CD4-positive, alpha-beta memory T cell (primary cell): ENCODE measurements at regions not wholly inside any gene's neighbourhood (a gene's known extent, or its start where the extent isn't known, plus 50 kb on each side); places are given as distances from the start of the nearest gene placed in this dataset.

Experiments
- CTCF ChIA-PET: fragments of 350-600 bp; sonication (Branson Sonifier 250); formaldehyde crosslinking; loops from one replicate; lab custom pipeline; 2021; ENCODE audit warnings: inconsistent platforms; ENCODE audit not compliant: partially characterized antibody; lab: Charles Lee
- POLR2A ChIA-PET: fragments of 350-600 bp; sonication (Branson Sonifier 250); formaldehyde crosslinking; loops from one replicate; lab custom pipeline; 2021; ENCODE audit not compliant: partially characterized antibody; lab: Charles Lee
- DNase-seq, 5 donors: peaks; one replicate each; pipeline versions ENCODE4 v3.0.0 to v3.0.0-alpha.2; 2020 to 2022; ENCODE audit warnings: mixed read lengths in 1 of 5
- H3K27ac ChIP-seq: one replicate; pipeline ENCODE4 v1.7.0; 2013; ENCODE audit warnings: low read depth, low read length
- H3K27me3 ChIP-seq: 2 replicates; pipeline ENCODE4 v1.7.0; 2013; ENCODE audit warnings: mild to moderate bottlenecking, low read length, moderate library complexity; ENCODE audit not compliant: insufficient read depth
- H3K36me3 ChIP-seq: 2 replicates; pipeline ENCODE4 v1.7.0; 2013; ENCODE audit warnings: mild to moderate bottlenecking, low read length, moderate library complexity; ENCODE audit not compliant: insufficient read depth
- H3K4me1 ChIP-seq: 2 replicates; pipeline ENCODE4 v1.7.0; 2013; ENCODE audit warnings: mild to moderate bottlenecking, low read length, moderate library complexity; ENCODE audit not compliant: insufficient read depth
- H3K4me3 ChIP-seq, 2 donors: one replicate each; pipeline ENCODE4 v1.7.0; 2013; ENCODE audit warnings: low read length in 2 of 2, mild to moderate bottlenecking in 1 of 2
- H3K9me3 ChIP-seq, 2 donors: one replicate each; pipeline ENCODE4 v1.7.0; 2013; ENCODE audit warnings: low read length in 2 of 2, control low read depth in 1 of 2; ENCODE audit not compliant: control insufficient read depth in 1 of 2
- H3K27ac Mint-ChIP-seq, 7 donors: one replicate each; pipeline ENCODE4 v1.8.0; 2020 to 2021; ENCODE audit warnings: mixed read lengths in 7 of 7, mild to moderate bottlenecking in 6 of 7, inconsistent platforms in 3 of 7, moderate library complexity in 3 of 7
- H3K27me3 Mint-ChIP-seq, 2 donors: one replicate each; pipeline ENCODE4 v1.8.0; 2020 to 2021; ENCODE audit warnings: mixed read lengths in 2 of 2
- H3K36me3 Mint-ChIP-seq, 2 donors: one replicate each; pipeline ENCODE4 v1.8.0; 2020 to 2021; ENCODE audit warnings: mixed read lengths in 2 of 2, inconsistent platforms in 1 of 2, mild to moderate bottlenecking in 1 of 2
- H3K4me1 Mint-ChIP-seq, 4 donors: one replicate each; pipeline ENCODE4 v1.8.0; 2020 to 2021; ENCODE audit warnings: mixed read lengths in 4 of 4, mild to moderate bottlenecking in 1 of 4
- H3K4me3 Mint-ChIP-seq, 8 donors: one replicate each; pipeline ENCODE4 v1.8.0; 2020 to 2021; ENCODE audit warnings: mixed read lengths in 8 of 8, mild to moderate bottlenecking in 7 of 8, moderate library complexity in 6 of 8, inconsistent platforms in 3 of 8
- H3K9me3 Mint-ChIP-seq, 8 donors: one replicate each; pipeline ENCODE4 v1.8.0; 2020 to 2021; ENCODE audit warnings: mixed read lengths in 8 of 8, mild to moderate bottlenecking in 5 of 8, inconsistent platforms in 3 of 8, moderate library complexity in 1 of 8
- intact Hi-C: fragments of 100-400 bp; cut with micrococcal nuclease; formaldehyde crosslinking; loops from one replicate; pipeline ENCODE4 v1.15.1; 2023

DNA sequence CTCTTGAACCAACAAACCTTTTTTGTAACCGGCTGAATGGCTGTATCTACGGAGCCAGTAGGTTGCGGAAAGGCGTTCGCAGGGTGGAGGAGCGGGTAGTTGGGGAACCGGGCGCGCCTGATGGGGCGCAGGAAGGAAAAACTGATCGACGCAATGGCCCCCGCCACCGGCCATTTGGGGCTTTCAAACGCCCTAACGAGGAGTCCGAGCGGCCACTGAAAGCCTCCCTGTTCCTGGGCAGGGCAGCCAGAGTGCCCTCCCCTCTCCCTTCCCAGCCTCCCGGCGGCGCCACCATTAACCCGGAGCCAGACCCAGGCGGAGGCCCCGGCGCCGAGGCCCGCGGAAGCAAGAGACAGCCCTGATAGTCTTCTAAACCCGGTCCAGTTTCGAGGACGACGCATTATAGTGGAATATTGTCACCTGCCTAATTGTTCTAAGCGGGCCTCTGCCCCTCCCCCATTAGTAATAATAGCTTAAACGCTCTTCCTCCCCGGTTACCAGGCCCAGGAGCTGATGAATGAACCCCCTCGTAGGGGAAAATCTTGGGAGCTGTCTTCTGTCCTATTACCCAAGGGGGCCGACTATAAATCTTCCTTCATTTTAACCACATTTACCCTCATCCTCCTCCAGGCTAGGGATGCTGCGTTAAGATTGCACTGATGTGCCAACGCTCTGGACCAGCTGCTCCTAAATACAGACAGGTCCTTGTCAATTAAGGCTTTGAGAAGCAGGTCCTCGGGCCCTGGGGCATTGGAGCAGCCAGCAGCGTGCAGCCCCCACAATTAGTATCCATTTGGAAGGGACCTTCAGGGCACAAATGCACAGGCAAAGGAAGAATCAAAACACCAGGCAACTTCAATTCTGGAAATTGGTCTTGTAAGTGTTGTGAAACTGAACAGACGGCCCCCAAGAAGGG, 61.6 kb upstream of the TMEM33 start:
- Mint-ChIP-seq H3K4me3 (peak overlapping the region in 1 of 8 donors; percentile 42), H3K36me3 (no peaks in the 10 kb centered on the region), H3K9me3 (peaks cover 0 to 4% (median under 1%) of the 10 kb centered on the region in 8 donors), H3K27ac (no peak overlapping the region), H3K4me1 (peaks cover 2 to 11% (median 6%) of the 10 kb centered on the region in 4 donors), H3K27me3 (peaks cover 65 to 74% of the 10 kb centered on the region in 2 donors)
- no peaks in the 10 kb centered on the region for H3K9me3 ChIP-seq
- H3K4me3 ChIP-seq: no peak overlapping the region
- H3K36me3 ChIP-seq: no peaks in the 10 kb centered on the region
- intact Hi-C loops: no loop called here
- peaks cover 7% of the 10 kb centered on the region for H3K27me3 ChIP-seq
- no peak overlapping the region for H3K27ac ChIP-seq
- ChIA-PET POLR2A (no interaction called here), CTCF (interaction anchor here (0.9 to 1.0 kb wide), 3 partner anchors 9 to 14 kb away, joined by 3 to 4 read pairs (median 4); no protein-coding TSS in a partner anchor)
- DNase-seq: no peak
- H3K4me1 ChIP-seq: no peaks in the 10 kb centered on the region

DNA sequence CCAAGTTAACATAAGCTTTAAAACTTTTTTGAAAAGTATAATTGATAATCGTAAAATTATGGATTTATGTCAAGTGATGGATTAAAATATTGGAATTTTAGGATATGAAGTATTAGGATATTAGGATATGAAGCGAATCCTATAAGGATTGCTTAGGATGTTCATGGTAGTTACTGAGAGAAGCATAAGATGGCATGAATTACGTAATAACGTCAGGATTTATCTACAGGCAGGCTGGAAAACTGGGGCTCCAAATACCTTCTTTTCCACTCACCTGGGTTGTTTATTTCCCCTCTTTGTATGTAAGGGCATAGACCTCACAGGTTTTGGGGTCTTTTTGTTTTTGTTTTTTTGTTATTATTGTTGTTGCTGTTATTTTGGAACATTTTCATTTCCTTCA, 65.2 kb upstream of the TMEM33 start:
- CTCF ChIA-PET: interaction anchor here (0.9 to 1.2 kb wide), 2 partner anchors 9 to 13 kb away, joined by 3 read pairs; no protein-coding TSS in a partner anchor
- Histone ChIP-seq H3K27me3 (peaks cover 15% of the 10 kb centered on the region), H3K9me3 (no peaks in the 10 kb centered on the region), H3K4me3 (no peak overlapping the region), H3K27ac (no peak overlapping the region), H3K4me1 (peaks cover 9% of the 10 kb centered on the region), H3K36me3 (no peaks in the 10 kb centered on the region)
- Mint-ChIP-seq H3K27ac (no peak overlapping the region), H3K27me3 (peaks cover 57 to 70% of the 10 kb centered on the region in 2 donors), H3K9me3 (peaks cover 0 to 7% (median 2%) of the 10 kb centered on the region in 8 donors), H3K4me1 (peaks cover 9 to 25% (median 16%) of the 10 kb centered on the region in 4 donors), H3K4me3 (no peak overlapping the region), H3K36me3 (no peaks in the 10 kb centered on the region)
- intact Hi-C loops: no loop called here
- DNase-seq: no peak
- POLR2A ChIA-PET: no interaction called here

DNA sequence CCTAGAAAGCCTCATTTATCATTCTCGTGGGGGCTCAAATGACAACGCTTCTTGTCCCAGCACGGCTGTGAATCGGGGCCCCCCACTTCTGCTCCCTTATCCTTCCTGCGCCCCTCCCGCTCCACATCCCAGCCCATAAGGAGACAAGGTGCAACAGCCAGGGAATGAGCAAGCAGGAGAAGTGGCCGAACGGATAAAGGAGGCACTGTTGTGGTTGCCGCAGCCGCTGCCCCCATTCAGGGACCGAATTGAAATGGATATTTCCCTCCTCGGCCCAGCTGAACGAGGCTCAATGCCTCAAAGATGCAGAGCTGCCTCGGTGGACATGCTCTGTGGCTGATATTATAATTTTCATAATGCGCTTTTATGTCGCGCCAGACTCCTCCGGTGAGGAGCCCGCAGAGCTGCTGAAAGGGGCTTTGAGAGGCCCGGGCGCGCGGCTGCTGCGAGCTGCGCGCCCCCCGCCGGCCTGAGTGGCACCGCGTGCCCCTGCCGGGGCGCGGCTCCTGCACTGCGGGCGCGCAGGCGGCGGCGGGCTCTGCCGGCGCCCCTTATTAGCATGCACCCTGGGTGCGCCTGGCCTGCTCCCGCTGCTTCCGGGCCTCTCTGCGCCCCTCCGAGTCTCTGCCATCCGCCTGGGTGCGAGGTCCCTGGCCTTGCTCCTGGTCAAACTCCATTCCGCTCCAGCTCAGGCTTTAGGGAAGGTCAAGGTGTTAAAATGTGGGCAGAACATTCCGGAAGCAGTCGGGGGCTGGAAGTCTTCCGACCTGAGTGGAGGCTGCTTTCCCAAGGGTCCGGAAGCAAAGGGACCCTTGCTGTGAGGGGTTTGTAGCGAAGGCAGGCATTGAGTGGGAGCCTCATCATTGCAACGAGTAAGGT, 68.2 kb upstream of the TMEM33 start:
- Histone ChIP-seq H3K4me3 (no peak overlapping the region), H3K4me1 (peaks cover 9% of the 10 kb centered on the region), H3K9me3 (no peaks in the 10 kb centered on the region), H3K27me3 (peaks cover 19% of the 10 kb centered on the region), H3K27ac (no peak overlapping the region), H3K36me3 (no peaks in the 10 kb centered on the region)
- DNase-seq: no peak
- peaks cover 54 to 55% of the 10 kb centered on the region in 2 donors for H3K27me3 Mint-ChIP-seq
- H3K36me3 Mint-ChIP-seq: no peaks in the 10 kb centered on the region
- no peak overlapping the region for H3K27ac Mint-ChIP-seq
- peaks cover 10 to 23% (median 14%) of the 10 kb centered on the region in 4 donors for H3K4me1 Mint-ChIP-seq
- H3K9me3 Mint-ChIP-seq: peaks cover 0 to 14% (median 2%) of the 10 kb centered on the region in 8 donors
- H3K4me3 Mint-ChIP-seq: peak overlapping the region in 5 of 8 donors; percentile 8 to 63 (median 38)
- ChIA-PET CTCF (no interaction called here), POLR2A (no interaction called here)
- intact Hi-C loops: no loop called here

DNA sequence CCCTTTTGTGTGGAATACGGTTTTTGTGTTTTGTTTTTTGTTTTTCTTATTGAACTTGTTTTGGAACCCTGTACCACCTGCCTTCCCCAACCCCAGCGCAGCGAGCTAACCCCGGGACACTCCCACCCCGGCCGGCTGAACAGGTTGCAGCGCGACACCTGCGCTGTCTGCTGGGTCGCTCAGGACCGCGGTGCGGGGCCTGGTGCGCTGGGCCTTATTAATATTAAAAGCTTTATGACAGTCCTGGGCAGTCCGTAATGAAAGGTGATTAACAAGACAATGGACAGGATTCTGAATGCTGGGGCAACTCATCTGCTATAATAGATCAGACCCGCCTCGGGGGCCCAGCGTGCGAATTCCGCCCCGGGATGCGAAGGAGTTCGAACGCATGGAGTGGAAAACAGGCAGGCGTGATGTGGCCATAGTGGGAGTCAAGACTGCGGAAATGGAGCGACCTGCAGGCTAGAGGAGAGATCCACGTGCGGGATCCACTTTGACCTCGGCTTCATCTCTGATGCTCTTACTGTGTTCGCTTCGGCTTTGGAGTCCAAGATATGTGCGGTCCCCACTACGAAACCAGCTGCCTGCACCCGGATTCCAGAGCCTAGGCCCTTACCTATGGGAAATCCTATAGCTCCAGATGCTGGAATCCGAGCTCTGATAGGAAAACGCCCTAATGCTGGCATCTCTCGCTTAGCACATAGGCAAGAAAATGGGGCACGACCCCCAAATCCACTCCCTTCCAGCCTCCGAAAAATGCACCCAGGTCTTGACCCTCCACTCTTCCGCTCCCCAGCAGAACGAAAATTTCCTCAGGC, 69.0 kb upstream of the TMEM33 start:
- ChIA-PET POLR2A (no interaction called here), CTCF (no interaction called here)
- no peak for DNase-seq
- Histone ChIP-seq H3K4me1 (peaks cover 9% of the 10 kb centered on the region), H3K36me3 (no peaks in the 10 kb centered on the region), H3K27ac (no peak overlapping the region), H3K4me3 (no peak overlapping the region), H3K27me3 (peaks cover 19% of the 10 kb centered on the region), H3K9me3 (no peaks in the 10 kb centered on the region)
- Mint-ChIP-seq H3K4me1 (peaks cover 10 to 23% (median 14%) of the 10 kb centered on the region in 4 donors), H3K27ac (no peak overlapping the region), H3K9me3 (peaks cover 0 to 12% (median 2%) of the 10 kb centered on the region in 8 donors), H3K36me3 (no peaks in the 10 kb centered on the region), H3K27me3 (peaks cover 53% of the 10 kb centered on the region in 2 donors), H3K4me3 (peak overlapping the region in 6 of 8 donors; percentile 21 to 67 (median 34))
- intact Hi-C loops: no loop called here

DNA sequence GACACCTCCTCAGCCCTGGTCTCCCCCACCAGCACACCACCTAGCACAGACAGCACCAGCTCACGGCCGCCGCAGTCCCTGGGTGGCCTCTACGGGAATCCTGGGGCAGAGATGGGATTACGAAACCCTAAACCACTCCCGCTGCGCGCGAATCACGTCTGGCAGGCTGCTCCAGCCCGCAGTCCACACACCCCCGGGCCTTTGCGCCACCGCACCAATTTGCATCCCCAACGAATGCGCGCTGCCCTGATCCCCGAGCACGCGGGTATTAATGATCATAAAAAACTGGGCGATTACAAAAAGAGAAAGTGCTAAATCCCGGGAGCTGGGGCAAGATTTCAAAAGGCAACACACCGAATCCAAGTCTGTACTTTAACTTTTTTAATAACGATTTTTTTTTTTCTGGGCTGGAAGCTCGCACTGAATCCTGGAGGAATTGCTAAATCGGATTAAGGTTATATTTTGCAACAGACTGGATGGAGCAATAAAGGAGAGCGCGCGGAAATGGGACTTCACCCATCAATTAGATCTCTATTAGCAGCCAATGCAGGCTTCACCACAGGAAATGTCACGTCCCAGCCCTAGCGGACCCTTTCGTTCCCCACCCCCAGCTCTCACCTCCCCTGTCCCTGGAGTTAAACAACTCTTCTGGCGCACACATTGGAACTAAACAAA, 69.8 kb upstream of the TMEM33 start:
- Histone ChIP-seq H3K27me3 (peaks cover 19% of the 10 kb centered on the region), H3K27ac (no peak overlapping the region), H3K9me3 (no peaks in the 10 kb centered on the region), H3K4me1 (peaks cover 9% of the 10 kb centered on the region), H3K36me3 (no peaks in the 10 kb centered on the region), H3K4me3 (no peak overlapping the region)
- no peaks in the 10 kb centered on the region for H3K36me3 Mint-ChIP-seq
- intact Hi-C loops: no loop called here
- H3K27ac Mint-ChIP-seq: no peak overlapping the region
- H3K4me1 Mint-ChIP-seq: peaks cover 10 to 23% (median 14%) of the 10 kb centered on the region in 4 donors
- ChIA-PET CTCF (no interaction called here), POLR2A (no interaction called here)
- peaks cover 0 to 12% (median 2%) of the 10 kb centered on the region in 8 donors for H3K9me3 Mint-ChIP-seq
- H3K27me3 Mint-ChIP-seq: peaks cover 49% of the 10 kb centered on the region in 2 donors
- DNase-seq: no peak
- H3K4me3 Mint-ChIP-seq: peak overlapping the region in 5 of 8 donors; percentile 21 to 67 (median 22)

DNA sequence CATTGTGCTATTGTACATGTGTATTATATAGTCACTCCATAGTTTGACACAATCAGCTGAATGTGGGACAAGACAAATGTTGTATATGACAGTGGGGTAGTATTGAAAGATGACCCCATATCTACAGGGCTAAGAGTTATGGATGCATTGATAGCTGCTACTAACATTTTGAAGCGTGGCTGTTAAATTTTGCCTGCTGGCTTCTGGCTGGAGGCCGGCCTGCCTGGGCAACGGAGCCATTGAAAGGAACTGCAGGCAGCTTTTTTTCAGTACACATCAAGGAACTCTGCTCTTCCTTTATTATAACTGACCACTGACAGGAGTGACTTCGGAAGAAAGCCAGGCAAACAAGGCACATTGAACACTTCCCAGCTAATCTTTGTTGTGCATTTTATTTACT, 76.1 kb upstream of the TMEM33 start:
- no peak for DNase-seq
- CTCF ChIA-PET: interaction anchor here (1.0 kb wide), 1 partner anchor 28 kb away, joined by 3 read pairs; no protein-coding TSS in a partner anchor
- H3K4me3 Mint-ChIP-seq: no peak overlapping the region
- Histone ChIP-seq H3K27ac (no peak overlapping the region), H3K27me3 (no peaks in the 10 kb centered on the region), H3K9me3 (no peaks in the 10 kb centered on the region), H3K4me1 (no peaks in the 10 kb centered on the region), H3K4me3 (no peak overlapping the region), H3K36me3 (no peaks in the 10 kb centered on the region)
- no peaks in the 10 kb centered on the region for H3K36me3 Mint-ChIP-seq
- peaks cover 0 to 2% (median 0%) of the 10 kb centered on the region in 8 donors for H3K9me3 Mint-ChIP-seq
- H3K27me3 Mint-ChIP-seq: peaks cover 8 to 30% of the 10 kb centered on the region in 2 donors
- intact Hi-C loops: no loop called here
- POLR2A ChIA-PET: interaction anchor here (1.1 kb wide), 1 partner anchor 16 kb away, joined by 3 read pairs; no protein-coding TSS in a partner anchor
- no peak overlapping the region for H3K27ac Mint-ChIP-seq
- H3K4me1 Mint-ChIP-seq: peaks cover 0 to 6% (median 3%) of the 10 kb centered on the region in 4 donors
